Activated CD4-positive, alpha-beta T cell treated with anti-CD3 and anti-CD28 coated beads, Interleukin-2, Interleukin-6, amounts not matched to agents 100 ng/mL and 50 ng/mL, durations not matched to agents 16 hours and 8 hours (primary cell): ENCODE measurements at regions not wholly inside any gene's neighbourhood (a gene's known extent, or its start where the extent isn't known, plus 50 kb on each side); places are given as distances from the start of the nearest gene placed in this dataset.
A peak's percentile ranks its signal among the peaks of the same experiment; 100 is the strongest.

ENCODE experiments used
- DNase-seq: peaks from one replicate; pipeline ENCODE4 v3.0.0-alpha.2; 2020

GRCh38 chr2:9758741-9759140, 84.5 kb upstream of the TAF1B start:
- no peak for DNase-seq

GRCh38 chr2:9760069-9760901, 83.0 kb upstream of the TAF1B start:
- DNase-seq = no peak

DNA sequence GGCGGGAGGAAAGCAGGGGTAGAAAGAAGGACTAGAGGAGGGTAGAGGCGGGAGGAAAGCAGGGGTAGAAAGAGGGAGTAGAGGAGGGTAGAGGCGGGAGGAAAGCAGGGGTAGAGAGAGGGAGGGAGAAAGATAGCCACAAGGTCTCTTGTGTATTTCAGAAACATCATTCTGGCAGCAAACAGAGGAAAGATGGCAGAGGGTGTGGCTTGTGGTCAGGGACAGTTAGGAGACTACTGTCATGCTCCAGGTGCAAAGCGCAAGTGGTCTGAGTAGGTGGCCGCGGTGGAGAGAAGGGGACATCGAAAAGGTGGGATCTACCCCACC, 82.4 kb upstream of the TAF1B start:
- DNase-seq = no peak

DNA sequence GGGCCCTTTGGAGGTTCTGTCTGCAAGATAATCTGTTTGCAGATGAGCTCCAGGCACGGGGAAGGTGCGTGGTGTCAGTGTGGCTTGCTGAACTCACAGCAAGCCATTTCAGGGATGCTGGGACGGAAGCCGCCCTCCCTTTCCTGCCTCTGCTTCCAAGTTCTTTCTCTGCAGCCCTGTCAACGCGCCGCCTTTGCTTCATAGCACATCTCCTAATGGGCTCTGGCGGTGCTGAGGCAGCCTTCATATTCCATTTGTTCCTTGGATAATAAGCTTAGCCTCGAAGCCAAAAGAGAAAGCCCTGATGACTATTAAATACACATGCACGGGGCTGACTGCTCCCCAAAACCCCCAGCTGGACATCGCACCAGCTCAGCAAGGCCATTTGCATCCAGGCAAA, 81.7 kb upstream of the TAF1B start:
- DNase-seq = no peak

- DNase-seq = no peak
Observed at GRCh38 chr2:9762164-9762563, 81.1 kb upstream of the TAF1B start.

GRCh38 chr2:9762941-9763340, 80.3 kb upstream of the TAF1B start:
- no peak for DNase-seq

DNA sequence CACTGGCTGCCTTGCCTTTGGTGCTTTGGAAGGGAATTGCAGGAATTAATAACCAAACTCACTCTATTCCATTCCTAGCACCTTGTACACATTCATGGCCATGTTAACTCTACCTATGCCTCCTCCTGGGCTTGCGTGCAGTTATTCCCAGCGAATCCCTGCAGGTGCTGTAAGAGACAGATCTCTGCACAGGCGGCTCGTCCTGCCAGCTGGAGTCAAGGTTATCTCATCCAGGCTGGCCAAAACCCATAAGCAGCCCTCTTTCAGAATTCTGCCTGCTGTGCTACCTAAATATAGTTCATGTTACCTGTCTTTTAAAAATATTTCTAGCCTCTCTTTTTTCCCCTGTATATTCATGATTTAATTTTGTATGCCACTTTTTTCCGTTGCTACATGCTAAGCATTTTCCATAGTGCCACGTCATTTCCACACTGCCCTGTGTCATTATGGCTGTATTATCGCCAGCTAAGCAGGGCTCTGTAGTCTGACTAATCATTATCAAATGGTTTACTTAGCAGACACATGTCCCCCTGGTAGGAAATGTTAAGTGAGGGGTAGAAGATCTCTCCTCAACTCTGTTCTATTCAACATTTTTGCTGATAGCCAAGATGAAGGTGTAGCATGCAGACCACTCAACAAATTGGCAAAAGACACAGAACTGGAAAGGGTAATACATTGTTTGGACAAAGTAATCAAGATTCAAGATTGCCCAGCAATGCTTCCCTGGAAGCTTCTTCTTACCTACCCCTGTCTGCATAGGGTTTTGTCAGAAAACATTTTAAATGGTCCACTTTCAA, 79.7 kb upstream of the TAF1B start:
- peak; percentile 73 for DNase-seq

GRCh38 chr2:9764153-9764778, 79.0 kb upstream of the TAF1B start:
- peak; percentile 53 for DNase-seq

- no peak for DNase-seq
Observed at GRCh38 chr2:9765611-9766531, 77.4 kb upstream of the TAF1B start.

DNA sequence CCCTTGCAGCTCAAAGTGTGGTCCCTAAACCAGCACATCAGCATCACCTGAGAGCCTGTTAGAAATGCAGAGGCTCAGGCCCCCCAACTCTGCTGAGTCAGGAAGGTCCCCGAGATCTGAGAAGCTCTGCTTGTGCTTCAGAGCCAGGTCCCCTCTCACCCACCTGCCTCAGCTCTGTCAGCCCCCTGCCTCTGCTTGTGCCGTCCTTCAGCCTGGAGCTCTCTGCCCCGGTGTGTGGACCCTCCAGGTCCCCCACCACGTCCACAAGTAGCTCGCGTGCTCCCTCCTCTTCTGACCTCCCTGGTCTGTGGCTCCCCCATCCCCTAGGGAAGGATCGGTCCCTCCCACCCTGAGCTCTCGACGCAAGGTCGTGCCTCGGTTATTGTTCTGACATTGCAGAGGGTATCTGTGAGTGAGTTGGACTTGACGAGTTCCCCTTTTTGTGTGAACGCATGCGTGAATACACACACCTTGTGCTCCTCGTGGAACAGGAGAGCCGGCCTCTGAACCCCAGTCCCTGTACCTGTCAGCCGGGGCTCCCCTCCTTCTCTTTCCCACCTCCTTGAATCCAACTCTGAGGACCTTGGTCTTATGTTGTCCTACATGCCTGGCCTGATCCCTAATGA, 75.5 kb upstream of the TAF1B start:
- DNase-seq = no peak

GRCh38 chr2:9768388-9768787, 74.9 kb upstream of the TAF1B start:
- DNase-seq = no peak

DNA sequence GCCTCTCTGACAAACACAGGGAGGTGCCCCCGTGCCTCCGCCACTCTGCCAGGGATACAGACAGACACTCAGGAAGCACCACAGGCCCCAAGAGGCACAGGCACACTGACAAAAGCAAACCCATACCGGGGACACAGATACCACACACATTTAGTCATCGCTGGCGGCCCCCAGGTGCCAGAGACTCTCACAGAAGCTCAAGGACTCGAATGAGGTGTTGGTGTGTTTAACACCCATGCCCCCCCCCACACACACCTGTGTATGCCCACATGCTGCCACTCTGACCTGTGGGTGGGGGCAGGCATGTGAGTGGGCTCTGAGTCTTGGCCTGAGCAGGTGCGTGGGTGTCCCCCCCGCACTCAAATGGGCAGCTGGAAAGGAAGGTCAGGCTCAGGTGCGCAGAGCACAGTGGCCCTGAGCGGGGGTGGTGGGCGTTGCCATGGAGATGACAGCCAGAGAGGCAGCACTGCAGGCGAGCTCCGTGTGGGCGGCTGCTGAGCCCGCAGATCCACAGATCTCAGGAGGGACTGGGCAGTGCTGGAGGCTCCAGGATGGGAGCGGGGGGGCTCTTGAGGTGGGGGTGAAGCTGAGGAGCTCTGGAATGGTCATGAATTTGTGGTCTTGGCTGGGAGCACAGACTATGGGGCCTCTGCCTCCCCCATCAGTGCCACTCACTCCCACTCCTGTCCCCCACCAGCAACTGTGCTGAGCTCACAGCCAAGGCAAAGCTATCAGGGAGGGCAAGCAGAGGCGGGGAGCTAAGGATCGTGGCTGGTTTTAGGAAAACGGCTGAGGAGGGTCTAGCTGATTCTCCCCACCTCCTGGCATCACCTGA, 73.9 kb upstream of the TAF1B start:
- DNase-seq = no peak

DNA sequence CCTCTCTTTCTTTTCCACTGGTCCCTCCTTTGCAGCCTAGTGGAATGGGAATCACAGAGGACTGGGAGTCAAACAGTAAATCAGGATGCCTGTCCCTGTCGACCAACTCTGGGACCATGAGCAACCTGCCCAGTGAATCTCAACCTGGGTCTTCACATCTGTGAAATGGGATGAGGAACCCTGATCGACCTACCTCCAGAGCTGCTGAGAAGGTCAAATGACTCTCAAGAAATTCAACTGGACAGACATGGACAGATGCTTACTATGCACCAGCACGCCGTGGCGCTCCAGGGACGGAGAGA, 73.3 kb upstream of the TAF1B start:
- no peak for DNase-seq

GRCh38 chr2:9770308-9771100, 72.8 kb upstream of the TAF1B start:
- peak; percentile 71 for DNase-seq

GRCh38 chr2:9771101-9771449, 72.2 kb upstream of the TAF1B start:
- no peak for DNase-seq

GRCh38 chr2:9771481-9772017, 71.7 kb upstream of the TAF1B start:
- DNase-seq = no peak

GRCh38 chr2:9772035-9772998, 71.0 kb upstream of the TAF1B start:
- no peak for DNase-seq

GRCh38 chr2:9772999-9773902, 70.0 kb upstream of the TAF1B start:
- no peak for DNase-seq
